ENCODE measurements at regions not wholly inside any gene's neighbourhood (a gene's known extent, or its start where the extent isn't known, plus 50 kb on each side); places are given as distances from the start of the nearest gene placed in this dataset.

- Mint-ChIP-seq H3K9me3 (no peaks in the 10 kb centered on the region), H3K27ac (no peak overlapping the region), H3K36me3 (no peaks in the 10 kb centered on the region), H3K4me1 (no peaks in the 10 kb centered on the region), H3K27me3 (peaks cover 6 to 27% (median 17%) of the 10 kb centered on the region in 5 donors), H3K4me3 (no peak overlapping the region)
- ATAC-seq, result no peak
- no peak for DNase-seq
- POLR2A ChIA-PET, result no interaction called here
Observed at GRCh38 chr13:39132286-39133230, 94.3 kb downstream of the NHLRC3 start.

GRCh38 chr13:39133781-39134180 lies 95.5 kb downstream of the NHLRC3 start:
- Mint-ChIP-seq H3K36me3 (no peaks in the 10 kb centered on the region), H3K9me3 (no peaks in the 10 kb centered on the region), H3K27me3 (peaks cover 6 to 30% (median 18%) of the 10 kb centered on the region in 5 donors), H3K4me3 (no peak overlapping the region), H3K4me1 (no peaks in the 10 kb centered on the region), H3K27ac (no peak overlapping the region)
- DNase-seq (no peak), ATAC-seq (no peak)
- POLR2A ChIA-PET, result no interaction called here

GRCh38 chr13:39134574-39134973 lies 96.3 kb downstream of the NHLRC3 start:
- no peak for DNase-seq
- Mint-ChIP-seq H3K36me3 (no peaks in the 10 kb centered on the region), H3K4me1 (no peaks in the 10 kb centered on the region), H3K4me3 (no peak overlapping the region), H3K27me3 (peaks cover 6 to 24% (median 18%) of the 10 kb centered on the region in 5 donors), H3K27ac (no peak overlapping the region), H3K9me3 (no peaks in the 10 kb centered on the region)
- ATAC-seq, result no peak
- POLR2A ChIA-PET, result no interaction called here

GRCh38 chr13:39144391-39144790 lies 106.1 kb downstream of the NHLRC3 start:
- peaks cover 0 to 2% (median 0%) of the 10 kb centered on the region in 4 donors for H3K4me1 Mint-ChIP-seq
- POLR2A ChIA-PET, result no interaction called here

GRCh38 chr13:39144941-39145533 lies 106.8 kb downstream of the NHLRC3 start:
- no peak overlapping the region for H3K27ac Mint-ChIP-seq
- peaks cover 0 to 2% (median 0%) of the 10 kb centered on the region in 4 donors for H3K4me1 Mint-ChIP-seq

More at GRCh38 chr13:39144391-39144790, 106.1 kb downstream of the NHLRC3 start:
- H3K4me3 Mint-ChIP-seq, result no peak overlapping the region
- H3K27me3 Mint-ChIP-seq, result peaks cover 11 to 43% (median 19%) of the 10 kb centered on the region in 5 donors
- H3K36me3 Mint-ChIP-seq, result no peaks in the 10 kb centered on the region
- no peak for ATAC-seq
- no peak overlapping the region for H3K27ac Mint-ChIP-seq
- no peak for DNase-seq
- peaks cover 0 to 4% (median 0%) of the 10 kb centered on the region in 9 donors for H3K9me3 Mint-ChIP-seq

GRCh38 chr13:39148513-39148961 lies 110.3 kb downstream of the NHLRC3 start:
- no peak overlapping the region for H3K27ac Mint-ChIP-seq
- peaks cover 0 to 5% (median 1%) of the 10 kb centered on the region in 9 donors for H3K9me3 Mint-ChIP-seq
- POLR2A ChIA-PET, result no interaction called here
- peaks cover 15 to 52% (median 15%) of the 10 kb centered on the region in 5 donors for H3K27me3 Mint-ChIP-seq
- no peak for ATAC-seq
- H3K4me1 Mint-ChIP-seq, result peaks cover 0 to 2% (median 0%) of the 10 kb centered on the region in 4 donors
- DNase-seq, result no peak
- H3K4me3 Mint-ChIP-seq, result no peak overlapping the region
- no peaks in the 10 kb centered on the region for H3K36me3 Mint-ChIP-seq

More at GRCh38 chr13:39144941-39145533, 106.8 kb downstream of the NHLRC3 start:
- DNase-seq (peak in 1 of 10 donors; percentile 7), ATAC-seq (no peak)
- POLR2A ChIA-PET, result no interaction called here
- Mint-ChIP-seq H3K4me3 (no peak overlapping the region), H3K27me3 (peaks cover 11 to 43% (median 19%) of the 10 kb centered on the region in 5 donors), H3K36me3 (no peaks in the 10 kb centered on the region), H3K9me3 (peaks cover 0 to 4% (median 0%) of the 10 kb centered on the region in 9 donors)

- H3K27me3 Mint-ChIP-seq, result peaks cover 13 to 54% (median 18%) of the 10 kb centered on the region in 5 donors
- POLR2A ChIA-PET, result no interaction called here
- H3K36me3 Mint-ChIP-seq, result no peaks in the 10 kb centered on the region
- H3K27ac Mint-ChIP-seq, result no peak overlapping the region
- no peak for DNase-seq
- no peaks in the 10 kb centered on the region for H3K4me1 Mint-ChIP-seq
- ATAC-seq, result no peak
- no peak overlapping the region for H3K4me3 Mint-ChIP-seq
- peaks cover 0 to 5% (median 1%) of the 10 kb centered on the region in 9 donors for H3K9me3 Mint-ChIP-seq
Observed at GRCh38 chr13:39149896-39150295, 111.6 kb downstream of the NHLRC3 start.

GRCh38 chr13:39154041-39154440 lies 115.8 kb downstream of the NHLRC3 start:
- Mint-ChIP-seq H3K4me3 (no peak overlapping the region), H3K27ac (no peak overlapping the region), H3K36me3 (no peaks in the 10 kb centered on the region), H3K4me1 (no peaks in the 10 kb centered on the region), H3K27me3 (peaks cover 18 to 75% (median 24%) of the 10 kb centered on the region in 5 donors), H3K9me3 (peaks cover 0 to 5% (median 1%) of the 10 kb centered on the region in 9 donors)
- no peak for DNase-seq
- no peak for ATAC-seq
- POLR2A ChIA-PET, result no interaction called here

GRCh38 chr13:39159393-39159792 lies 121.1 kb downstream of the NHLRC3 start:
- ATAC-seq, result no peak
- Mint-ChIP-seq H3K36me3 (no peaks in the 10 kb centered on the region), H3K4me1 (no peaks in the 10 kb centered on the region), H3K4me3 (no peak overlapping the region), H3K27me3 (peaks cover 11 to 52% (median 19%) of the 10 kb centered on the region in 5 donors), H3K27ac (peak overlapping the region in 1 of 10 donors; percentile 28), H3K9me3 (peaks cover 0 to 4% (median 0%) of the 10 kb centered on the region in 9 donors)
- POLR2A ChIA-PET, result no interaction called here
- DNase-seq, result no peak

- no peak overlapping the region for H3K4me3 Mint-ChIP-seq
- DNase-seq (no peak), ATAC-seq (no peak)
- no peaks in the 10 kb centered on the region for H3K36me3 Mint-ChIP-seq
- H3K9me3 Mint-ChIP-seq, result peaks cover 0 to 4% (median 0%) of the 10 kb centered on the region in 9 donors
- POLR2A ChIA-PET, result no interaction called here
- no peak overlapping the region for H3K27ac Mint-ChIP-seq
- peaks cover 9 to 47% (median 17%) of the 10 kb centered on the region in 5 donors for H3K27me3 Mint-ChIP-seq
- H3K4me1 Mint-ChIP-seq, result no peaks in the 10 kb centered on the region
Observed at GRCh38 chr13:39159846-39160370, 121.7 kb downstream of the NHLRC3 start.

GRCh38 chr13:39167018-39167417 lies 128.8 kb downstream of the NHLRC3 start:
- Mint-ChIP-seq H3K27ac (no peak overlapping the region), H3K9me3 (no peaks in the 10 kb centered on the region)
- POLR2A ChIA-PET, result no interaction called here

GRCh38 chr13:39170711-39171110 lies 132.5 kb downstream of the NHLRC3 start:
- ATAC-seq, result no peak
- POLR2A ChIA-PET, result no interaction called here
- no peaks in the 10 kb centered on the region for H3K36me3 Mint-ChIP-seq
- no peaks in the 10 kb centered on the region for H3K9me3 Mint-ChIP-seq
- no peak overlapping the region for H3K4me3 Mint-ChIP-seq
- no peaks in the 10 kb centered on the region for H3K4me1 Mint-ChIP-seq
- H3K27me3 Mint-ChIP-seq, result peaks cover 3 to 12% (median 7%) of the 10 kb centered on the region in 5 donors
- DNase-seq, result no peak
- no peak overlapping the region for H3K27ac Mint-ChIP-seq

More at GRCh38 chr13:39167018-39167417, 128.8 kb downstream of the NHLRC3 start:
- DNase-seq (no peak), ATAC-seq (no peak)
- no peaks in the 10 kb centered on the region for H3K4me1 Mint-ChIP-seq
- H3K36me3 Mint-ChIP-seq, result no peaks in the 10 kb centered on the region
- H3K4me3 Mint-ChIP-seq, result no peak overlapping the region
- peaks cover 0 to 7% (median 3%) of the 10 kb centered on the region in 5 donors for H3K27me3 Mint-ChIP-seq

- H3K27me3 Mint-ChIP-seq, result peaks cover 0 to 34% (median 11%) of the 10 kb centered on the region in 5 donors
- H3K4me1 Mint-ChIP-seq, result no peaks in the 10 kb centered on the region
- H3K36me3 Mint-ChIP-seq, result no peaks in the 10 kb centered on the region
- peaks cover 0 to 2% (median 0%) of the 10 kb centered on the region in 9 donors for H3K9me3 Mint-ChIP-seq
- DNase-seq, result no peak
- POLR2A ChIA-PET, result no interaction called here
- H3K4me3 Mint-ChIP-seq, result no peak overlapping the region
- no peak overlapping the region for H3K27ac Mint-ChIP-seq
- ATAC-seq, result no peak
Observed at GRCh38 chr13:39185326-39185725, 147.1 kb downstream of the NHLRC3 start.

Measured in naive thymus-derived CD8-positive, alpha-beta T cell (primary cell).